ENCODE measurements at regions not wholly inside any gene's neighbourhood (a gene's known extent, or its start where the extent isn't known, plus 50 kb on each side); places are given as distances from the start of the nearest gene placed in this dataset.

GRCh38 chr6:130666786-130667185 lies 160.4 kb upstream of the SMLR1 start:
- H3K4me3 Mint-ChIP-seq: no peak overlapping the region
- H3K27ac Mint-ChIP-seq: no peak overlapping the region
- ATAC-seq: no peak
- no peak for DNase-seq
- no peaks in the 10 kb centered on the region for H3K27me3 Mint-ChIP-seq
- no peaks in the 10 kb centered on the region for H3K4me1 Mint-ChIP-seq
- H3K9me3 Mint-ChIP-seq: no peaks in the 10 kb centered on the region

GRCh38 chr6:130670142-130670541 lies 157.1 kb upstream of the SMLR1 start:
- DNase-seq: no peak
- Mint-ChIP-seq H3K4me3 (no peak overlapping the region), H3K9me3 (no peaks in the 10 kb centered on the region), H3K27me3 (no peaks in the 10 kb centered on the region), H3K4me1 (no peaks in the 10 kb centered on the region), H3K27ac (no peak overlapping the region)
- no peak for ATAC-seq

GRCh38 chr6:130671119-130671518 lies 156.1 kb upstream of the SMLR1 start:
- no peak for DNase-seq

GRCh38 chr6:130671577-130671976 lies 155.6 kb upstream of the SMLR1 start:
- no peak for ATAC-seq

More at GRCh38 chr6:130671119-130671518, 156.1 kb upstream of the SMLR1 start:
- no peak for ATAC-seq
- Mint-ChIP-seq H3K9me3 (peaks cover 0 to under 1% of the 10 kb centered on the region in 2 donors), H3K4me3 (no peak overlapping the region), H3K4me1 (peaks cover 2% of the 10 kb centered on the region), H3K27ac (peak overlapping the region in 1 of 2 donors; percentile 30), H3K27me3 (no peaks in the 10 kb centered on the region)

GRCh38 chr6:130672153-130672552 lies 155.1 kb upstream of the SMLR1 start:
- Mint-ChIP-seq H3K27ac (no peak overlapping the region), H3K4me3 (no peak overlapping the region), H3K27me3 (no peaks in the 10 kb centered on the region), H3K9me3 (peaks cover 5 to 11% of the 10 kb centered on the region in 2 donors), H3K4me1 (peaks cover 8% of the 10 kb centered on the region)
- ATAC-seq (no peak), DNase-seq (no peak)

More at GRCh38 chr6:130671577-130671976, 155.6 kb upstream of the SMLR1 start:
- peaks cover 6% of the 10 kb centered on the region for H3K4me1 Mint-ChIP-seq
- no peak for DNase-seq
- H3K27me3 Mint-ChIP-seq: no peaks in the 10 kb centered on the region
- H3K27ac Mint-ChIP-seq: no peak overlapping the region
- peaks cover 4 to 5% of the 10 kb centered on the region in 2 donors for H3K9me3 Mint-ChIP-seq
- no peak overlapping the region for H3K4me3 Mint-ChIP-seq

GRCh38 chr6:130674604-130675003 lies 152.6 kb upstream of the SMLR1 start:
- Mint-ChIP-seq H3K27ac (no peak overlapping the region), H3K9me3 (peaks cover 18% of the 10 kb centered on the region in 2 donors), H3K4me1 (peaks cover 13% of the 10 kb centered on the region), H3K27me3 (no peaks in the 10 kb centered on the region), H3K4me3 (no peak overlapping the region)
- no peak for ATAC-seq
- no peak for DNase-seq

- no peak for ATAC-seq
- Mint-ChIP-seq H3K9me3 (peaks cover 18% of the 10 kb centered on the region in 2 donors), H3K4me1 (peaks cover 13% of the 10 kb centered on the region), H3K4me3 (no peak overlapping the region), H3K27me3 (no peaks in the 10 kb centered on the region), H3K27ac (no peak overlapping the region)
- DNase-seq: no peak
These were observed 152.1 kb upstream of the SMLR1 start for GRCh38 chr6:130675072-130675471.

GRCh38 chr6:130676077-130676772 lies 151.0 kb upstream of the SMLR1 start:
- Mint-ChIP-seq H3K27me3 (no peaks in the 10 kb centered on the region), H3K4me3 (no peak overlapping the region), H3K9me3 (peaks cover 18% of the 10 kb centered on the region in 2 donors), H3K27ac (no peak overlapping the region), H3K4me1 (peaks cover 13% of the 10 kb centered on the region)
- ATAC-seq: no peak
- no peak for DNase-seq

GRCh38 chr6:130676773-130677144 lies 150.4 kb upstream of the SMLR1 start:
- DNase-seq: no peak
- no peak overlapping the region for H3K4me3 Mint-ChIP-seq
- ATAC-seq: no peak
- H3K4me1 Mint-ChIP-seq: peaks cover 13% of the 10 kb centered on the region
- H3K27ac Mint-ChIP-seq: no peak overlapping the region
- H3K9me3 Mint-ChIP-seq: peaks cover 18% of the 10 kb centered on the region in 2 donors
- H3K27me3 Mint-ChIP-seq: no peaks in the 10 kb centered on the region

GRCh38 chr6:130677312-130677711 lies 149.9 kb upstream of the SMLR1 start:
- no peaks in the 10 kb centered on the region for H3K27me3 Mint-ChIP-seq
- H3K4me1 Mint-ChIP-seq: peaks cover 13% of the 10 kb centered on the region
- H3K4me3 Mint-ChIP-seq: no peak overlapping the region
- ATAC-seq: peak; percentile 76
- H3K9me3 Mint-ChIP-seq: peaks cover 18% of the 10 kb centered on the region in 2 donors
- DNase-seq: no peak
- no peak overlapping the region for H3K27ac Mint-ChIP-seq

- Mint-ChIP-seq H3K4me3 (no peak overlapping the region), H3K9me3 (peaks cover 18% of the 10 kb centered on the region in 2 donors), H3K4me1 (peaks cover 13% of the 10 kb centered on the region), H3K27me3 (no peaks in the 10 kb centered on the region), H3K27ac (no peak overlapping the region)
- DNase-seq (no peak), ATAC-seq (no peak)
These were observed 149.4 kb upstream of the SMLR1 start for GRCh38 chr6:130677766-130678165.

GRCh38 chr6:130679684-130680083 lies 147.5 kb upstream of the SMLR1 start:
- peaks cover 18% of the 10 kb centered on the region in 2 donors for H3K9me3 Mint-ChIP-seq

GRCh38 chr6:130680116-130680515 lies 147.1 kb upstream of the SMLR1 start:
- Mint-ChIP-seq H3K27me3 (no peaks in the 10 kb centered on the region), H3K27ac (no peak overlapping the region), H3K4me1 (peaks cover 13% of the 10 kb centered on the region), H3K9me3 (peaks cover 18% of the 10 kb centered on the region in 2 donors), H3K4me3 (no peak overlapping the region)
- ATAC-seq (no peak), DNase-seq (no peak)

More at GRCh38 chr6:130679684-130680083, 147.5 kb upstream of the SMLR1 start:
- ATAC-seq (no peak), DNase-seq (no peak)
- no peak overlapping the region for H3K4me3 Mint-ChIP-seq
- H3K4me1 Mint-ChIP-seq: peaks cover 13% of the 10 kb centered on the region
- no peak overlapping the region for H3K27ac Mint-ChIP-seq
- H3K27me3 Mint-ChIP-seq: no peaks in the 10 kb centered on the region

- no peak for DNase-seq
- Mint-ChIP-seq H3K4me1 (peaks cover 12% of the 10 kb centered on the region), H3K4me3 (no peak overlapping the region), H3K27me3 (no peaks in the 10 kb centered on the region), H3K27ac (no peak overlapping the region), H3K9me3 (peaks cover 18 to 24% of the 10 kb centered on the region in 2 donors)
- ATAC-seq: no peak
These were observed 146.2 kb upstream of the SMLR1 start for GRCh38 chr6:130681028-130681427.

- H3K27me3 Mint-ChIP-seq: no peaks in the 10 kb centered on the region
- H3K9me3 Mint-ChIP-seq: peaks cover 8 to 19% of the 10 kb centered on the region in 2 donors
- peaks cover 5% of the 10 kb centered on the region for H3K4me1 Mint-ChIP-seq
- H3K27ac Mint-ChIP-seq: no peak overlapping the region
- DNase-seq: no peak
- H3K4me3 Mint-ChIP-seq: no peak overlapping the region
- ATAC-seq: no peak
These were observed 145.1 kb upstream of the SMLR1 start for GRCh38 chr6:130682066-130682465.

GRCh38 chr6:130683761-130684517 lies 143.3 kb upstream of the SMLR1 start:
- ATAC-seq: no peak
- no peak overlapping the region for H3K27ac Mint-ChIP-seq
- no peak overlapping the region for H3K4me3 Mint-ChIP-seq
- no peaks in the 10 kb centered on the region for H3K27me3 Mint-ChIP-seq
- H3K9me3 Mint-ChIP-seq: peaks cover 0 to 6% of the 10 kb centered on the region in 2 donors
- H3K4me1 Mint-ChIP-seq: no peaks in the 10 kb centered on the region
- DNase-seq: no peak
